SK-N-MC (cell line): ENCODE measurements at regions not wholly inside any gene's neighbourhood (a gene's known extent, or its start where the extent isn't known, plus 50 kb on each side); places are given as distances from the start of the nearest gene placed in this dataset.

Experiments used
- EZH2 ChIP-seq: fragments of 200-600 bp; sonication (generic); IDR thresholded peaks from one replicate; pipeline ENCODE4 v1.6.1; 2017; ENCODE audit warnings: antibody characterized with exemption
- FOXP2 ChIP-seq: optimal IDR thresholded peaks from 2 replicates; pipeline ENCODE3; 2011; ENCODE audit warnings: mild to moderate bottlenecking, moderate library complexity; ENCODE audit not compliant: insufficient read depth; ENCODE audit errors: extremely low read length, control extremely low read depth
- POLR2AphosphoS5 ChIP-seq: IDR thresholded peaks from 2 replicates; pipeline ENCODE4 v1.6.1; 2012; ENCODE audit warnings: mild to moderate bottlenecking, low read depth, low read length, borderline replicate concordance

- TF ChIP-seq EZH2 (no peak), POLR2AphosphoS5 (no peak), FOXP2 (no peak)
Observed at GRCh38 chr2:223503746-223504145, 98.4 kb downstream of the SCG2 start.
